Body of pancreas (tissue), 4 donors: ENCODE measurements at regions not wholly inside any gene's neighbourhood (a gene's known extent, or its start where the extent isn't known, plus 50 kb on each side); places are given as distances from the start of the nearest gene placed in this dataset.

Experiments used
- POLR2A ChIP-seq, 3 donors: fragments of 450-650 bp; IDR thresholded peaks; one replicate each; pipeline ENCODE4 v1.6.1; 2016; ENCODE audit warnings: antibody characterized with exemption in 3 of 3, mild to moderate bottlenecking in 2 of 3
- TF ChIP-seq, protein P1 (sequence below), 7 experiments: fragments of 450-650 bp in 4 of 7; fragments of 200-600 bp in 3 of 7; sonication (generic) in 3 of 7; IDR thresholded peaks; one replicate each; pipeline ENCODE4 v1.5.1; 2016 to 2019; ENCODE audit warnings: antibody characterized with exemption in 7 of 7

DNA sequence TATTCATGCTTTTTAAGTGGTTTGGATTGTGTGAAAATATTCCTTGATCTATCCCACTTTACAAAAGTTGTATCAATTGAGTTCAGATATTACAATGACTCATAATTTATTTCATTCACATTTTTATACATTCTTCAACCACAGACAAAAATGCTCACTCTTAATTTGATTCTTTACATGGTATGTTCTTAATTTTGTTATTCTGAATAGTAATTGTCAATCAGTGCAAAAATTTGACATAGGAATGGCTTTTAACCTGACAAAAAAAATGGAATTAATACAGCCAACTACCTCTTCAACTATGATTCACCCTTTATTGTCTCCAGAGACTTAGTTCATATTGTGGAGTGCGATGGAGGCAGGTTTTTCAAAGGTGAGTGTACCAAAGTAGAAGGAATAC lies 1002.4 kb upstream of the ADGRL4 start:
- TF ChIP-seq, protein P1, sequence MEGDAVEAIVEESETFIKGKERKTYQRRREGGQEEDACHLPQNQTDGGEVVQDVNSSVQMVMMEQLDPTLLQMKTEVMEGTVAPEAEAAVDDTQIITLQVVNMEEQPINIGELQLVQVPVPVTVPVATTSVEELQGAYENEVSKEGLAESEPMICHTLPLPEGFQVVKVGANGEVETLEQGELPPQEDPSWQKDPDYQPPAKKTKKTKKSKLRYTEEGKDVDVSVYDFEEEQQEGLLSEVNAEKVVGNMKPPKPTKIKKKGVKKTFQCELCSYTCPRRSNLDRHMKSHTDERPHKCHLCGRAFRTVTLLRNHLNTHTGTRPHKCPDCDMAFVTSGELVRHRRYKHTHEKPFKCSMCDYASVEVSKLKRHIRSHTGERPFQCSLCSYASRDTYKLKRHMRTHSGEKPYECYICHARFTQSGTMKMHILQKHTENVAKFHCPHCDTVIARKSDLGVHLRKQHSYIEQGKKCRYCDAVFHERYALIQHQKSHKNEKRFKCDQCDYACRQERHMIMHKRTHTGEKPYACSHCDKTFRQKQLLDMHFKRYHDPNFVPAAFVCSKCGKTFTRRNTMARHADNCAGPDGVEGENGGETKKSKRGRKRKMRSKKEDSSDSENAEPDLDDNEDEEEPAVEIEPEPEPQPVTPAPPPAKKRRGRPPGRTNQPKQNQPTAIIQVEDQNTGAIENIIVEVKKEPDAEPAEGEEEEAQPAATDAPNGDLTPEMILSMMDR (IDR thresholded peaks at IDR 0.05): no peak
- no peak for TF ChIP-seq POLR2A (IDR thresholded peaks at IDR 0.05)
